Body of pancreas (tissue), 4 donors: ENCODE measurements at regions not wholly inside any gene's neighbourhood (a gene's known extent, or its start where the extent isn't known, plus 50 kb on each side); places are given as distances from the start of the nearest gene placed in this dataset.

Source experiments
- ATAC-seq: fragments of 150-250 bp; one replicate; pipeline ENCODE4 v1.9.1; 2016
- DNase-seq, 4 donors: peaks; one replicate each; pipeline ENCODE4 v3.0.0-alpha.2; 2019
- H3K27ac ChIP-seq, 4 donors: fragments of 200-600 bp; sonication (generic); 1 replicate in 3 of 4; 2 replicates in 1 of 4; pipeline versions ENCODE4 v1.5.1 to v1.6.1; 2016 to 2019; ENCODE audit warnings: mild to moderate bottlenecking in 1 of 4, mixed read lengths in 1 of 4, moderate library complexity in 1 of 4
- H3K27me3 ChIP-seq, 2 donors: fragments of 200-600 bp; sonication (generic); one replicate each; pipeline ENCODE4 v1.6.0; 2016; ENCODE audit warnings: mild to moderate bottlenecking in 1 of 2
- H3K36me3 ChIP-seq, 2 donors: fragments of 200-600 bp; sonication (generic); replicated peaks in 1 of 2; 2 replicates each; pipeline ENCODE4 v1.5.1; 2016; ENCODE audit warnings: low read depth in 2 of 2; ENCODE audit not compliant: insufficient read depth in 1 of 2
- H3K4me1 ChIP-seq: fragments of 200-600 bp; sonication (generic); one replicate; pipeline ENCODE4 v1.6.0; 2016
- H3K4me3 ChIP-seq, 2 donors: fragments of 200-600 bp; sonication (generic); 1 replicate in 1 of 2; 2 replicates in 1 of 2; pipeline ENCODE4 v1.5.1; 2016 to 2019
- H3K9me3 ChIP-seq, 3 donors: fragments of 200-600 bp; sonication (generic); 1 replicate in 2 of 3; 2 replicates in 1 of 3; pipeline ENCODE4 v1.5.1; 2016
- POLR2A ChIP-seq, 3 donors: fragments of 450-650 bp; IDR thresholded peaks; one replicate each; pipeline ENCODE4 v1.6.1; 2016; ENCODE audit warnings: antibody characterized with exemption in 3 of 3, mild to moderate bottlenecking in 2 of 3
- WGBS, 2 donors: methylation state at CpG; one replicate each; pipeline ENCODE4 v1.1.5; 2017; 5-methylcytosine and 5-hydroxymethylcytosine counted together
- intact Hi-C: fragments of 100-400 bp; cut with DNase I; formaldehyde crosslinking; loops from one replicate; pipeline ENCODE4 v1.15.1; 2023
- TF ChIP-seq, protein P1 (sequence below), 7 experiments: fragments of 450-650 bp in 4 of 7; fragments of 200-600 bp in 3 of 7; sonication (generic) in 3 of 7; IDR thresholded peaks; one replicate each; pipeline ENCODE4 v1.5.1; 2016 to 2019; ENCODE audit warnings: antibody characterized with exemption in 7 of 7

DNA sequence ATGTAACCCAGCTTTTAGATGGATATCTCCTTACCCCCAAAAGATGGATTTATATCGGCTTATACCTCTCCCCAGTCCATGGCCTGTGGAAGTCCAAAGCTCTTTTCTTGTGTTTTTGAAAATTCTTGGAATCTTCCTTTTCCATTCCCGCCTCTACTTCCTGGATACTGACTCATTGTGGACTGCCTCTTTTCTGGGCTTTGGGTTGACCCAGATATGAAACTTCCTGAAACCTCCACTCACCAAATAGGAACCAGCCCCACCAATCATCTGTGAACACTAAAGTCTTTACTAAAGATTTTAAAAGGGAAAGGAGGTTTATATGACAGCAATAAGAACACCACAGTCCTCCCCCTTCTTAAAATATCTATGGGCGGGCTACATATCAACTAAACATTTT lies 163.4 kb upstream of the SYN3 start:
- DNase-seq: no peak
- no peaks in the 10 kb centered on the region for H3K36me3 ChIP-seq
- H3K4me1 ChIP-seq: no peaks in the 10 kb centered on the region
- H3K27me3 ChIP-seq: no peaks in the 10 kb centered on the region
- H3K4me3 ChIP-seq: no peak overlapping the region
- TF ChIP-seq POLR2A (IDR thresholded peaks at IDR 0.05): no peak
- TF ChIP-seq, protein P1, sequence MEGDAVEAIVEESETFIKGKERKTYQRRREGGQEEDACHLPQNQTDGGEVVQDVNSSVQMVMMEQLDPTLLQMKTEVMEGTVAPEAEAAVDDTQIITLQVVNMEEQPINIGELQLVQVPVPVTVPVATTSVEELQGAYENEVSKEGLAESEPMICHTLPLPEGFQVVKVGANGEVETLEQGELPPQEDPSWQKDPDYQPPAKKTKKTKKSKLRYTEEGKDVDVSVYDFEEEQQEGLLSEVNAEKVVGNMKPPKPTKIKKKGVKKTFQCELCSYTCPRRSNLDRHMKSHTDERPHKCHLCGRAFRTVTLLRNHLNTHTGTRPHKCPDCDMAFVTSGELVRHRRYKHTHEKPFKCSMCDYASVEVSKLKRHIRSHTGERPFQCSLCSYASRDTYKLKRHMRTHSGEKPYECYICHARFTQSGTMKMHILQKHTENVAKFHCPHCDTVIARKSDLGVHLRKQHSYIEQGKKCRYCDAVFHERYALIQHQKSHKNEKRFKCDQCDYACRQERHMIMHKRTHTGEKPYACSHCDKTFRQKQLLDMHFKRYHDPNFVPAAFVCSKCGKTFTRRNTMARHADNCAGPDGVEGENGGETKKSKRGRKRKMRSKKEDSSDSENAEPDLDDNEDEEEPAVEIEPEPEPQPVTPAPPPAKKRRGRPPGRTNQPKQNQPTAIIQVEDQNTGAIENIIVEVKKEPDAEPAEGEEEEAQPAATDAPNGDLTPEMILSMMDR (IDR thresholded peaks at IDR 0.05): no peak
- intact Hi-C loops: no loop called here
- H3K27ac ChIP-seq: no peak overlapping the region
- 61 to 82% methylated on average over 3 of the region's 3 CpGs for WGBS, 2 donors
- no peaks in the 10 kb centered on the region for H3K9me3 ChIP-seq
- ATAC-seq: no peak

DNA sequence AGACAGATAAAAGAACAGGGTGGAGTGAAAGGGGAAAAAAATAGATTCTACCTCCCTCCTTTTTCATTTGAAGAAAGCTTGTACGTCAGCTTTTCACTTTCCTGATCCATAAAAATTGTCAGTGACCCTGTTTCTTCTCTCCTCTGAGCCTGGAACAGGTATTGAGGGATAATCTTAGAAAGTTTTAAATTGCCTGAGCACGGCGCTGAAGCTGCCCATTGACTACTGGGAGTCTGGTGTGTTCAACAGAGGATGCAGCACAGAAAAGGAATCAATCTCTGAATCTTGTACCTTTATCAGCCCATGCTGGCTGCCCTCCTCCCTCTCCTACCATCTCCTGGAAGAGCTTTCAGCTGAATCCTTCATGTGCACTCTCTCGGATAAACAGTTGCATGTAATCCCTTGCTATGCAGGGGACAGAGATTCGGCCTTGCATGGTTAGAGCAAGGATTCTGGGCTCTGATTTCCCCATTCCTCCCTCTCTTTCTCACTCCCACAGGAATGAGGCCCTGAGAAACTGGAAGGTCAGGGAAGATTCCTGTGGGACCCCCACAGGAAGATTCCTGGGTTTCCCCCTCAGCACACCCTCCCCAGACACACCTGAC lies 162.4 kb upstream of the SYN3 start:
- intact Hi-C loops: no loop called here
- Histone ChIP-seq H3K27me3 (no peaks in the 10 kb centered on the region), H3K4me3 (no peak overlapping the region), H3K36me3 (no peaks in the 10 kb centered on the region), H3K27ac (no peak overlapping the region), H3K4me1 (no peaks in the 10 kb centered on the region), H3K9me3 (no peaks in the 10 kb centered on the region)
- 67 to 69% methylated on average over 5 of the region's 5 CpGs for WGBS, 2 donors
- TF ChIP-seq, protein P1 (IDR thresholded peaks at IDR 0.05): no peak
- DNase-seq (no peak), ATAC-seq (no peak)

DNA sequence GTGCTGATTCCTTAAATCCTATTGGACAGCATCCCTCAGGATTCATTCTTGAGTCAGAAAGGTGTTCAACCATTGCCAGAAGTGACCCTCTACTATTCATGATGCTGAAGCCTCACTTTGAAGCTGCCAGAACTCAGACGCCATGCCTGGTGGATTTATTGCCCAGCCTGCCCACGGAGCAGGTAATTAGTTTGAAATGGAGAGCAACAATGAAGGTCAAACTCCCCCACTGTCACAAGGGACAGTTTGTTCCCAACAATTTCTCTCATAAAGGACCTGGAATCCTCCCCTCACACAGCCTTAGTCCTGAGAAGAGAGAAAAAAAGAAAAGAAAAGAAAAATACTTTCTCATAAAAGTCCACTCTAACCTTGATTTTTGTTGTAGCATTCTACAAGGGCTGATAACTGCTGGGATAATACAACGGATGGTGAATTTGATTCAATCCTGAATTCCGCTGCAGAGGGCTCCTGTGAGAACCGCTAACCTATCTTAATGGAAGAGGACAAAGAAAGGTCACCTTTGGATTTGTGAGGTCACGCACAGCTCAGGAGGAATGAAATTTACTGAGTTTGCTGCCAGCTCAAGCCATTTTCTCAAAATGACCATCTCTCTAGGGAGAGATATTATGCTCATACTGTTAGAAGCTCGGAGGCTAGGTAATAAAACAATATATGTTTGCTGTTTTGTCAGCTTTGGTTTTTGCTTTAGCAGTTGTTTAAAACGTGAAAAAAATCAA lies 161.6 kb upstream of the SYN3 start:
- no peaks in the 10 kb centered on the region for H3K36me3 ChIP-seq
- WGBS, 2 donors: 53 to 65% methylated on average over 8 of the region's 8 CpGs
- no peak for ATAC-seq
- no peak for DNase-seq
- no peaks in the 10 kb centered on the region for H3K27me3 ChIP-seq
- H3K4me1 ChIP-seq: no peaks in the 10 kb centered on the region
- H3K27ac ChIP-seq: no peak overlapping the region
- intact Hi-C loops: no loop called here
- no peaks in the 10 kb centered on the region for H3K9me3 ChIP-seq
- TF ChIP-seq, protein P1 (IDR thresholded peaks at IDR 0.05): no peak
- TF ChIP-seq POLR2A (IDR thresholded peaks at IDR 0.05): no peak
- H3K4me3 ChIP-seq: no peak overlapping the region

DNA sequence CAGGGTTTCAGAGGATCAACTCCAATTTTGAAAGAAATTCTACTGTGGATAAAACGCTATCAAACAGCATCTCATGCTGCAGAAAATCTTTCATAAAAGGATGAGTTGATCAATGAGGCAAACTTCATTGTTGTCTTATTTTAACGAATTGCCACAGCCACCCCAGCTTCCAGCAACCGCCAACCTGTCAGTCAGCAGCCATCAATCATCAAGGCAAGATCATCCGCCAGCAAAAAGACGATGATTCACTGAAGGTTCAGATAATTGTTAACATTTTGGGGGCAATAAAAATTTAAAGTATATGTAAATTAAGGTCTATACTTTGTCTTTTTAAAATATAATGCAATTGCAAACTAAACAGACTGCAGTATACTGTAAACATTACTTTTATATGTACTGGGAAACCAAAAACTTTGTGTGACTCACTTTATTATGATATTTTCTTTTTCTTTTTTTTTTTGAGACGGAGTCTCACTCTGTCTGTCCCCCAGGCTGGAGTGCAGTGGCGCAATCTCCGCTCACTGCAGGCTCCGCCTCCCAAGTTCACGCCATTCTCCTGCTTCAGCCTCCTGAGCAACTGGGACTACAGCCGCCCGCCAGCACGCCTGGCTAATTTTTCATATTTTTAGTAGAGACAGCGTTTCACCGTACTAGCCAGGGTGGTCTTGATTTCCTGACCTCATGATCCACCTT lies 155.3 kb upstream of the SYN3 start:
- TF ChIP-seq, protein P1 (IDR thresholded peaks at IDR 0.05): no peak
- no peak for TF ChIP-seq POLR2A (IDR thresholded peaks at IDR 0.05)
- peaks cover 5% of the 10 kb centered on the region for H3K4me1 ChIP-seq
- H3K27me3 ChIP-seq: no peaks in the 10 kb centered on the region
- no peaks in the 10 kb centered on the region for H3K36me3 ChIP-seq
- H3K27ac ChIP-seq: no peak overlapping the region
- H3K4me3 ChIP-seq: no peak overlapping the region
- DNase-seq (no peak), ATAC-seq (no peak)
- intact Hi-C loops: no loop called here
- no peaks in the 10 kb centered on the region for H3K9me3 ChIP-seq
- WGBS, 2 donors: 73 to 79% methylated on average over 15 of the region's 15 CpGs
